ENCODE measurements at regions not wholly inside any gene's neighbourhood (a gene's known extent, or its start where the extent isn't known, plus 50 kb on each side); places are given as distances from the start of the nearest gene placed in this dataset.
A peak's percentile ranks its signal among the peaks of the same experiment; 100 is the strongest.

DNA sequence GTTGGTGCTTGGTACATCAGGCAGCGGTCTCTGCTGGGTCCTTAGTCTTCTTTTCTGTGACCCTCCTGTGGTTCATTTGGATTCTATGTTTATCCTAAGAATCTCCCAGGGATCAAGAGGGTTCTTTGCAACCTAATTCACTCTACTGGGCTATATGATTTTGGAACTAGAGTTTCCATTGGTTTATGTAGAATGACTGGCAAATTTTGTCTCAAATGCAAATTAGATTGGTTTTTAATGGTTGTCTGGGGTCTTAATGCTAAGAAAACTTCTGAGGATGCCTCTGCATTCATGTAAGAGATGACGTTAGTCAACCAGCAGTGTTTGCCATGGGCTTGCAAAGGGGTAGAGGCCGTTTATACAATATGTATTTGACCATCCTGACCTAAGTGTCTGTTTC lies 129.8 kb upstream of the ZFP64 start:
- DNase-seq (ENCODE audit: extremely low spot score, unreplicated experiment) = no peak
- TF ChIP-seq, protein P1, sequence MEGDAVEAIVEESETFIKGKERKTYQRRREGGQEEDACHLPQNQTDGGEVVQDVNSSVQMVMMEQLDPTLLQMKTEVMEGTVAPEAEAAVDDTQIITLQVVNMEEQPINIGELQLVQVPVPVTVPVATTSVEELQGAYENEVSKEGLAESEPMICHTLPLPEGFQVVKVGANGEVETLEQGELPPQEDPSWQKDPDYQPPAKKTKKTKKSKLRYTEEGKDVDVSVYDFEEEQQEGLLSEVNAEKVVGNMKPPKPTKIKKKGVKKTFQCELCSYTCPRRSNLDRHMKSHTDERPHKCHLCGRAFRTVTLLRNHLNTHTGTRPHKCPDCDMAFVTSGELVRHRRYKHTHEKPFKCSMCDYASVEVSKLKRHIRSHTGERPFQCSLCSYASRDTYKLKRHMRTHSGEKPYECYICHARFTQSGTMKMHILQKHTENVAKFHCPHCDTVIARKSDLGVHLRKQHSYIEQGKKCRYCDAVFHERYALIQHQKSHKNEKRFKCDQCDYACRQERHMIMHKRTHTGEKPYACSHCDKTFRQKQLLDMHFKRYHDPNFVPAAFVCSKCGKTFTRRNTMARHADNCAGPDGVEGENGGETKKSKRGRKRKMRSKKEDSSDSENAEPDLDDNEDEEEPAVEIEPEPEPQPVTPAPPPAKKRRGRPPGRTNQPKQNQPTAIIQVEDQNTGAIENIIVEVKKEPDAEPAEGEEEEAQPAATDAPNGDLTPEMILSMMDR (conservative IDR thresholded peaks at IDR 0.05) = no peak
- no peak overlapping the region for H3K27ac Mint-ChIP-seq
- no peak overlapping the region for H3K4me3 Mint-ChIP-seq
- H3K4me1 Mint-ChIP-seq (ENCODE audit: unreplicated experiment) = no peaks in the 10 kb centered on the region
- H3K36me3 Mint-ChIP-seq = peaks cover 3% of the 10 kb centered on the region
- no peaks in the 10 kb centered on the region for H3K9me3 Mint-ChIP-seq
- H3K27me3 Mint-ChIP-seq = peaks cover 15% of the 10 kb centered on the region

DNA sequence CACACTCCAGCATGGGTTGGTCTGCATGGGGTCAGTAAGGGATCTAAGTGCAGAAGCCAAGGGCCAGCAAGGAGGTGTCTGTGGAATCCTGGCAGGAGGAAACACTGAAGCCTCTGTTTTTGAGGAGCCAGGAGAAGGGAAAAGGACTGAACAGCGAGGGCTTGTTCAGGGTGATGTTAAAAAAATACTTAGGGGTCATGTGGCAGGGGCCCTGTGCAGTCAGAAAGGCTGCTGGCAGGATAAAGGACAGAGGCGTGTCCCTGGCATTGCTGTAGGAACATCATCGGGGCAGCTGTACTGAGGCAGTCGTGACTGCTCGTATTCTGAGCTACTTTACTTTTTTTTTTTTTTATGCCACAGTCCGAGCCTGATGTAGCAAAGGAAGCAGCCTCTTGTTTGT lies 127.1 kb upstream of the ZFP64 start:
- no peak overlapping the region for H3K4me3 Mint-ChIP-seq
- peaks cover 3% of the 10 kb centered on the region for H3K36me3 Mint-ChIP-seq
- H3K9me3 Mint-ChIP-seq = no peaks in the 10 kb centered on the region
- no peak overlapping the region for H3K27ac Mint-ChIP-seq
- TF ChIP-seq, protein P1 (conservative IDR thresholded peaks at IDR 0.05) = no peak
- no peak for DNase-seq (ENCODE audit: extremely low spot score, unreplicated experiment)
- peaks cover 7% of the 10 kb centered on the region for H3K27me3 Mint-ChIP-seq
- H3K4me1 Mint-ChIP-seq (ENCODE audit: unreplicated experiment) = peaks cover 3% of the 10 kb centered on the region

DNA sequence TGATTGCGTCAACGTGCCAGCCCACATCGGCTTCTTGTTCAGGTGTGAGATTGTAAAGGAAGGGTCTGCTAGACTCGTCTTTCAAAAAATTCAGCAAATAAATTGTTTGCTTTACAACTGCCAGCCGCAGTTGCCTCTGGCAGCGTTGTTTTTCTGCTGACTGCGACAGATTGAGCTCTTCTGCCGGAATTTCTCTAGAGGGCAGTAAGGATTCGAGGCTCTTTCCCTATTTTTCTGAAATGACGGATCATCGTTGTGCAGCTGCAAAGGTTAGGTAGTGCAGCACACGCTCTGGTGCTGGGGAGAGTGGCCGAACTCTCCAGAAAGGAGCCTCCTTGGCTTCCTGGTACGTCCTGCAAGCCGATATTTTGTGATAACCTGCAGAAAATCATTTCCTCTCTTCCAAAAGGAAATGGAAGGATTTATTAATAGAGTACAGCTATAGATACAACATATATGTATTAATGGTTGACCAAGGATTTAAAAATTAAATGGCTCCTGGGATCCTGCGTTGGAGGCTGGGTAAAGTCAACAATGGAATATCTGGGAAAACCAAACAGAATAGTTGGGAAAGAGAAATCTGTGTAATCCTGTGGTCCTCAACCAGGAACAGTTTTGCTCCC lies 121.9 kb upstream of the ZFP64 start:
- DNase-seq (ENCODE audit: extremely low spot score, unreplicated experiment) = no peak
- TF ChIP-seq, protein P1 (conservative IDR thresholded peaks at IDR 0.05) = peak; percentile 71
- Mint-ChIP-seq H3K4me1 (ENCODE audit: unreplicated experiment) (peaks cover 35% of the 10 kb centered on the region), H3K27me3 (peaks cover 18% of the 10 kb centered on the region), H3K9me3 (no peaks in the 10 kb centered on the region), H3K36me3 (no peaks in the 10 kb centered on the region), H3K27ac (no peak overlapping the region), H3K4me3 (peak overlapping the region; percentile 59)

DNA sequence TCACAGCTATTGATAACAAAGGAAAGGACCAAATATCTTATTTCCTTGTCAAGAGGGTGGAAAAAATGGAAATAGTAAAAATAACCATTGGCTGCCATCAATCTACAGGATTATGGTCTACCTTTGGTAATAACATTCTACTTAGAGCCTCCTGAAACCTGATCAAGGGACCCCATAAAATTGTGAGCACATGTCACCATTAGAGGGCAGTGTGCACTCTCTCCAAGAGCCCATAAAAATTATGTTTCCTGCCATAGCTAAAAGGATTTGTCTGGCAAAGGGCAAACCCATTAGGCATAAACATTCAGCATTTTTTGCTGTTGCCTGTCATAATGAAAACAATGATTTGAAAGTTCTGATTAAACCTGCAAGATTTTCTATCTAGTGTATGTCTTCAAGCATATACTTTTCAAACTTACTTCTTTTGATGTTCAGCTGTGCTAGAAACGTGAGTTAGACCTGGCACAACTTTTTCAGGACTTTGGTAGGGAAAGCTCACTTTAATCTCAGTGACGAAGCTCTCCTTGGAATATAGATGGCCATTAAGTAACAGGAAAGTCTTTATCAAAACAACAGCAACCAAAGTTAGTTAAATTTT lies 120.7 kb upstream of the ZFP64 start:
- TF ChIP-seq, protein P1 (conservative IDR thresholded peaks at IDR 0.05) = peak; percentile 90
- DNase-seq (ENCODE audit: extremely low spot score, unreplicated experiment) = no peak
- no peak overlapping the region for H3K4me3 Mint-ChIP-seq
- no peaks in the 10 kb centered on the region for H3K36me3 Mint-ChIP-seq
- no peak overlapping the region for H3K27ac Mint-ChIP-seq
- peaks cover 35% of the 10 kb centered on the region for H3K4me1 Mint-ChIP-seq (ENCODE audit: unreplicated experiment)
- peaks cover 18% of the 10 kb centered on the region for H3K27me3 Mint-ChIP-seq
- no peaks in the 10 kb centered on the region for H3K9me3 Mint-ChIP-seq

DNA sequence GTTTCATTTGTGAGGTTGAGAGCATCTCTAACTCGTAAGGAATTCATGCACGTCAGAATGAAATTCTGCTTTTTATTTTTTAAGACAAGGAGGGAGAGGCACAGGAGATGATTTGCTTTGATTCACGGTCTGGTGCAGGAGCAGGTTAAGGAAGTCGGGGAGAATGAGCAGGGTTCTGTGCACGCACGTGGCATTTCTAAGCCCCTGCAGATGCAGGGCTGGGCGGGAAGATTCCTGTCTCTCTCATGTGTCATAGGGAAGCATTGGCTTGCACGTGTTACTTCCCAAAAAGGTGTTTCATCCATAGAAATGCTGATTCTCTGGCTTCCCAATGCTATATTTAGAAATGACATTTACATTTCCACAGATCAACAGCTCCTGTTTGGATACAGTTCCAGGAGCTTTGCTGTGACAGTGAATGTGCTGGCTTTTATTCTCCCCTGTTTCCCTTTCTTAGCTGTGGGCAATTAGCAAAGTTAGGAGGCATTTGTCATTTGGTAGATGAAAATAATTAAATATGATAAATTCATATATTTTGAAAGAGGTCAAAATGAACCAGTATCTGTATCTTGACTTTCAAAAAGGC lies 119.7 kb upstream of the ZFP64 start:
- no peak overlapping the region for H3K4me3 Mint-ChIP-seq
- TF ChIP-seq, protein P1 (conservative IDR thresholded peaks at IDR 0.05) = no peak
- no peaks in the 10 kb centered on the region for H3K9me3 Mint-ChIP-seq
- H3K4me1 Mint-ChIP-seq (ENCODE audit: unreplicated experiment) = peaks cover 35% of the 10 kb centered on the region
- H3K27me3 Mint-ChIP-seq = peaks cover 18% of the 10 kb centered on the region
- no peak for DNase-seq (ENCODE audit: extremely low spot score, unreplicated experiment)
- H3K36me3 Mint-ChIP-seq = no peaks in the 10 kb centered on the region
- H3K27ac Mint-ChIP-seq = no peak overlapping the region

Measured in type B pancreatic cell (in vitro differentiated cells).